Lower leg skin (tissue), 4 donors: ENCODE measurements at regions not wholly inside any gene's neighbourhood (a gene's known extent, or its start where the extent isn't known, plus 50 kb on each side); places are given as distances from the start of the nearest gene placed in this dataset.

Experiments
- DNase-seq, 2 donors: peaks; one replicate each; pipeline ENCODE4 v3.0.0-alpha.2; 2019; ENCODE audit warnings: low spot score in 2 of 2
- H3K4me3 ChIP-seq: fragments of 200-600 bp; sonication (generic); 2 replicates; pipeline ENCODE4 v1.5.1; 2017; ENCODE audit warnings: mild to moderate bottlenecking, low read depth; ENCODE audit not compliant: poor library complexity, severe bottlenecking
- CTCF ChIP-seq, 3 donors: fragments of 450-650 bp; IDR thresholded peaks; one replicate each; pipeline ENCODE4 v1.5.1; 2016; ENCODE audit warnings: antibody characterized with exemption in 3 of 3, mild to moderate bottlenecking in 3 of 3, moderate library complexity in 2 of 3
- POLR2A ChIP-seq, 2 donors: fragments of 450-650 bp; IDR thresholded peaks; one replicate each; pipeline ENCODE4 v1.6.1; 2016 to 2017; ENCODE audit warnings: antibody characterized with exemption in 2 of 2, mild to moderate bottlenecking in 1 of 2, moderate library complexity in 1 of 2
- WGBS, 2 donors: methylation state at CpG; one replicate each; pipeline ENCODE4 v1.1.5; 2018; 5-methylcytosine and 5-hydroxymethylcytosine counted together
- intact Hi-C: fragments of 100-400 bp; cut with DNase I; formaldehyde crosslinking; loops from one replicate; pipeline ENCODE4 v1.15.0; 2023; ENCODE audit warnings: low total_unique reads

GRCh38 chr4:10288830-10289537, 168.2 kb downstream of the ZNF518B start:
- WGBS, 2 donors: 36 to 52% methylated on average over 4 of the region's 4 CpGs
- intact Hi-C loops: no loop called here
- no peak for DNase-seq
- TF ChIP-seq CTCF (IDR thresholded peaks at IDR 0.05) (no peak), POLR2A (IDR thresholded peaks at IDR 0.05) (no peak)
- H3K4me3 ChIP-seq: no peak overlapping the region

GRCh38 chr4:10285028-10285427, 168.4 kb upstream of the WDR1 start:
- no peak overlapping the region for H3K4me3 ChIP-seq
- intact Hi-C loops: no loop called here
- no peak for DNase-seq
- WGBS, 2 donors: 53 to 55% methylated on average over 3 of the region's 3 CpGs
- no peak for TF ChIP-seq CTCF (IDR thresholded peaks at IDR 0.05)
- no peak for TF ChIP-seq POLR2A (IDR thresholded peaks at IDR 0.05)

GRCh38 chr4:10283761-10284160, 167.2 kb upstream of the WDR1 start:
- TF ChIP-seq POLR2A (IDR thresholded peaks at IDR 0.05) (no peak), CTCF (IDR thresholded peaks at IDR 0.05) (no peak)
- H3K4me3 ChIP-seq: no peak overlapping the region
- intact Hi-C loops: no loop called here
- 58 to 59% methylated on average over 2 of the region's 2 CpGs for WGBS, 2 donors
- DNase-seq: no peak

- TF ChIP-seq POLR2A (IDR thresholded peaks at IDR 0.05) (no peak), CTCF (IDR thresholded peaks at IDR 0.05) (no peak)
- H3K4me3 ChIP-seq: no peak overlapping the region
- WGBS, 2 donors: 66% methylated on average over 3 of the region's 3 CpGs
- intact Hi-C loops: no loop called here
- no peak for DNase-seq
Measured at GRCh38 chr4:10281996-10282395, 165.4 kb upstream of the WDR1 start.

- 89 to 90% methylated on average over 7 of the region's 7 CpGs for WGBS, 2 donors
- no peak overlapping the region for H3K4me3 ChIP-seq
- no peak for DNase-seq
- TF ChIP-seq POLR2A (IDR thresholded peaks at IDR 0.05): no peak
- no peak for TF ChIP-seq CTCF (IDR thresholded peaks at IDR 0.05)
- intact Hi-C loops: no loop called here
Measured at GRCh38 chr4:10279261-10279660, 162.7 kb upstream of the WDR1 start.

- DNase-seq: no peak
- H3K4me3 ChIP-seq: no peak overlapping the region
- 68 to 69% methylated on average over 5 of the region's 5 CpGs for WGBS, 2 donors
- intact Hi-C loops: no loop called here
- TF ChIP-seq POLR2A (IDR thresholded peaks at IDR 0.05): no peak
- no peak for TF ChIP-seq CTCF (IDR thresholded peaks at IDR 0.05)
Measured at GRCh38 chr4:10278071-10278470, 161.5 kb upstream of the WDR1 start.
